ENCODE measurements at regions not wholly inside any gene's neighbourhood (a gene's known extent, or its start where the extent isn't known, plus 50 kb on each side); places are given as distances from the start of the nearest gene placed in this dataset.

DNA sequence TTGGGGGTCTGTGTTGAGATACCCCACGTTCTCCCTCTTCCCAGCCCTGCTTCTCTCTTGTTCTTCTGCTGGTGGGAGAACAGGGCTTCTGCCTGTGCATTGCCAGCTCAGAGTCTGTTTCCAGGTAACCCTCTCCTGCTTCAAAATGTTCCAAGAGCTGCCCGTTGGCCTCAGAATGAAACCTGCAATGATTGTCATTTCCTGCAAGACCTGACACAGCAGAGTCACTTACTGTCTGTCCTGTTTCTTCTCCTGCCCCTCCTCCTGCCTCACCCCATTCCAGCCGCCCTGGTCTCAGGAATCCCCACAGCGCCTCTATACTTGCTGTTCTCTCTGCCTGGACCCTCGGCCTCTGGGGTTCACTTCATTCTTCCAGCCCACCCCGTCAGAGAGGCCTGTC, 81.4 kb upstream of the ARID1B start:
- DNase-seq, result no peak
- H3K36me3 ChIP-seq, result no peaks in the 10 kb centered on the region
- H3K27me3 ChIP-seq, result no peaks in the 10 kb centered on the region
- H3K4me1 ChIP-seq, result no peaks in the 10 kb centered on the region
- TF ChIP-seq, protein P1, sequence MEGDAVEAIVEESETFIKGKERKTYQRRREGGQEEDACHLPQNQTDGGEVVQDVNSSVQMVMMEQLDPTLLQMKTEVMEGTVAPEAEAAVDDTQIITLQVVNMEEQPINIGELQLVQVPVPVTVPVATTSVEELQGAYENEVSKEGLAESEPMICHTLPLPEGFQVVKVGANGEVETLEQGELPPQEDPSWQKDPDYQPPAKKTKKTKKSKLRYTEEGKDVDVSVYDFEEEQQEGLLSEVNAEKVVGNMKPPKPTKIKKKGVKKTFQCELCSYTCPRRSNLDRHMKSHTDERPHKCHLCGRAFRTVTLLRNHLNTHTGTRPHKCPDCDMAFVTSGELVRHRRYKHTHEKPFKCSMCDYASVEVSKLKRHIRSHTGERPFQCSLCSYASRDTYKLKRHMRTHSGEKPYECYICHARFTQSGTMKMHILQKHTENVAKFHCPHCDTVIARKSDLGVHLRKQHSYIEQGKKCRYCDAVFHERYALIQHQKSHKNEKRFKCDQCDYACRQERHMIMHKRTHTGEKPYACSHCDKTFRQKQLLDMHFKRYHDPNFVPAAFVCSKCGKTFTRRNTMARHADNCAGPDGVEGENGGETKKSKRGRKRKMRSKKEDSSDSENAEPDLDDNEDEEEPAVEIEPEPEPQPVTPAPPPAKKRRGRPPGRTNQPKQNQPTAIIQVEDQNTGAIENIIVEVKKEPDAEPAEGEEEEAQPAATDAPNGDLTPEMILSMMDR (IDR thresholded peaks at IDR 0.05; ENCODE audit: low read depth, low read length), result no peak
- no peaks in the 10 kb centered on the region for H3K9me3 ChIP-seq
- H3K4me3 ChIP-seq (ENCODE audit: low read depth, low read length), result no peak overlapping the region

DNA sequence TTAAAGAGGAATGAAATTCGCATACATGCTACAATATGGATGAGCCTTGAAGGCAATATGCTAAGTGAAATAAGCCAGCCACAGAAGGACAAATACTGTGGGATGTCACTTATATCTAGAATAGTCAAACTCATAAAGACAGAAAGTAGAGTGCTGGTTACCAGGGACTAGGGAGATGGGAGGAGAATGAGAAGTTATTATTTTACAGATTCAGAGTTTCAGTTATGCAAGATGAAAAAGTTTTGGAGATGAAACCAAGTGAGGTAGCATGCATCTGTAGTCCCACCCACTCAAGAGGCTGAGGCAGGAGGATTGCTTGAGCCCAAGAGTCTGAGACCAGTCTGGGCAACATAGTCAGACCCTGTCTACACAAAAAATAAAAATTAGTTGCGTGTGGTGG, 82.5 kb upstream of the ARID1B start:
- TF ChIP-seq, protein P1 (IDR thresholded peaks at IDR 0.05; ENCODE audit: low read depth, low read length), result no peak
- Histone ChIP-seq H3K27me3 (no peaks in the 10 kb centered on the region), H3K4me1 (no peaks in the 10 kb centered on the region), H3K36me3 (no peaks in the 10 kb centered on the region), H3K4me3 (ENCODE audit: low read depth, low read length) (no peak overlapping the region), H3K9me3 (no peaks in the 10 kb centered on the region)
- DNase-seq, result no peak

DNA sequence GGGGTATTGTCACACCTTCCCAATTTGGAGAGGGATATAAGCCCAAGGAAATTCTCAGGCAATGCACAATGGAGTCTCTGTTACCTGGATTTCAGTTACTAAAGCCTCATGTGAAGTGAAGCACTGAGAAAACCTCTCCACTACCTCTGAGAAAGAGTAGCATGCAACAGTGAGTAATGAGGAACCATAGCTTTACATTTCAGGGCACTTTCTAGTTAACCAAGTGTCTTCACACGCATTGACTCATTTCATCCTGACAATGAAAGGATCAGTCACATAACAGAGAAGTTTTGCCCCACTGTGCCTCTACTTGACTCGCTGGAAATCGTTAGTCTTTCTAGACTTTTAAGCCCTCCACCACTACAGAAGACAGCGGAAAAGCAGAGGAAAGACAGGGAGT, 86.2 kb upstream of the ARID1B start:
- DNase-seq, result no peak
- H3K9me3 ChIP-seq, result no peaks in the 10 kb centered on the region
- H3K4me1 ChIP-seq, result peaks cover 3% of the 10 kb centered on the region; the same call in 1 of the 2 replicates
- TF ChIP-seq, protein P1 (IDR thresholded peaks at IDR 0.05; ENCODE audit: low read depth, low read length), result no peak
- no peaks in the 10 kb centered on the region for H3K36me3 ChIP-seq
- H3K27me3 ChIP-seq, result no peaks in the 10 kb centered on the region
- no peak overlapping the region for H3K4me3 ChIP-seq (ENCODE audit: low read depth, low read length)

DNA sequence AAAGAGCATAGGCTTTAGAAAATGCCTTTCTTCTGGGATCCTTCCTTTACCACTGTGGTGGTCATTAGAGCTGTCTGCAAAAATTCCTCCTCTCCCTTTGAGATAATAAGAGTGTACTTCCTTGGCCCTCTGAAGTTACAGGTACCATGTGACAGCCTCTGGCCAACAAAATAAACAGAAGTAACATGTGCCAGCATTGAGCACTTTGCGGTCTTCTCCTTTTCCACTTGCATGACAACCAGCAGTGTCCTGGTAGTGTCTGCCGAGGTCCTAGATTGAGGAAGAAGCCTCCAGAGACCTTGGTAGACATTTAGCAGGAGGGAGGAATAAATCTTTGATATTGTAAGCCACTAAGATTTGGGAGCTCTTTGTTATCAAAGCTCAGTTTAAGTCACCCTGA, 87.5 kb upstream of the ARID1B start:
- H3K4me3 ChIP-seq (ENCODE audit: low read depth, low read length), result no peak overlapping the region
- no peaks in the 10 kb centered on the region for H3K9me3 ChIP-seq
- DNase-seq, result no peak
- H3K27me3 ChIP-seq, result no peaks in the 10 kb centered on the region
- TF ChIP-seq, protein P1 (IDR thresholded peaks at IDR 0.05; ENCODE audit: low read depth, low read length), result no peak
- no peaks in the 10 kb centered on the region for H3K36me3 ChIP-seq
- peaks cover 3% of the 10 kb centered on the region; the same call in 1 of the 2 replicates for H3K4me1 ChIP-seq

DNA sequence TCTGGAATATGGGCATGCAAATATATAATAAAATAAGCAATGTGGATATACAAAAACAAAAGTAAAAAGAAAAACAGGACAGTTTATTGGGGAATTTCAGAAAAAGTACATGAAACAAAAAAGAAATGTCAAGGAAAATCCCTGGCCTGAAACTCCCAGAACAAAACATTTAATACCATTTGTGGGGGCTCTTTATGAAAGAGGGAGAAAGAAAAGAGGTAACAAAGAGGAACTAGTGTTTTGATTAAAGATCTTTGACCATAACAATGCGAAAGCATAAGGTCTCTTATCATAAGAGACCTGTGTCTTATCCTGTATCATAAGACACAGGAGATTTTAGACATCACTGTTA, 88.6 kb upstream of the ARID1B start:
- TF ChIP-seq, protein P1 (IDR thresholded peaks at IDR 0.05; ENCODE audit: low read depth, low read length), result no peak
- no peaks in the 10 kb centered on the region for H3K27me3 ChIP-seq
- no peak for DNase-seq
- H3K4me1 ChIP-seq, result peaks cover 3% of the 10 kb centered on the region; the same call in 1 of the 2 replicates
- no peak overlapping the region for H3K4me3 ChIP-seq (ENCODE audit: low read depth, low read length)
- no peaks in the 10 kb centered on the region for H3K36me3 ChIP-seq
- H3K9me3 ChIP-seq, result no peaks in the 10 kb centered on the region

DNA sequence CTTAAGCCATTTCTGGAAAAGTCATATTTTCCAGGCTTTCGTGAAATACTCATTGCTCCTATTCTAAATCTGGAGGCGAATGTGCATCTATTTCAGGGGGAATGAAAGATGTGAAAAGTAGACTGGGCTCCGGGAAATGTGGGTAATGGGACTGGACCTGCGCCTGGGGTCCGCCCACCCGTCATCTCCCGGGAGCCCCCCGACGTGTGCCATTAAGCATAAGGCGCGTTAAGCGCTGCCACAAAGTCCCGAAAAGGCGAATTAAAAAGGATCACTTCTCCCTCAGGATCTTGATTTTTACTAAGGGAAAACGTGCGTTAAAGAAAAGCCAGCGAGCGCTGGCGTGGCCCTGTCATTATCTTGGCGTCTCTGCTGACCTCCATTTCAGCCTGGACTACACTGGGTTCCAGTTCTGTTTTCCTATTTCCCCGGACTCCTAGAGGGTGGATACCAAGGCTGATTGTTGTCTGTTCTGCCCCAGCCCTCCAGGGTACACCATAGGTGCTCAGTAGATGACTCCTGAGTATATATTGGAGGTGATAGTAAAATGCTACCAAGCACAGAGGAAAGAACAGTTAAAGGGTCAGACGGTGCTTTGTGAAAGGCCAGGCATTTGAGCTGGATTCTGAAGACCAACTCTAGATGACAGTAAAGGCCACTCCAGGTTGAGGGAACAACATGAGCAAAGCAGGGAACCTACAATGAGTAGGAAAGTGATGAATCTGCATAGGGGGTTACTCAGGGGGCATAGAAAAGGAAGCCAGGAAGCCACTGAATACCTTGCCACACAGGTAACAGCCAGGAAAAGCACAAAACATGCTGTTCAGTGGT, 89.2 kb upstream of the ARID1B start:
- TF ChIP-seq, protein P1 (IDR thresholded peaks at IDR 0.05; ENCODE audit: low read depth, low read length), result no peak
- H3K4me3 ChIP-seq (ENCODE audit: low read depth, low read length), result peak overlapping the region; percentile 88
- H3K4me1 ChIP-seq, result peaks cover 3% of the 10 kb centered on the region; the same call in 1 of the 2 replicates
- H3K36me3 ChIP-seq, result no peaks in the 10 kb centered on the region
- H3K9me3 ChIP-seq, result no peaks in the 10 kb centered on the region
- no peaks in the 10 kb centered on the region for H3K27me3 ChIP-seq
- DNase-seq, result peak; percentile 39

Measured in BE2C (cell line).